HEK293T (cell line): ENCODE measurements at regions not wholly inside any gene's neighbourhood (a gene's known extent, or its start where the extent isn't known, plus 50 kb on each side); places are given as distances from the start of the nearest gene placed in this dataset.

Experiments used
- ARNT ChIP-seq: fragments of 450-650 bp; IDR thresholded peaks from 2 replicates; pipeline ENCODE4 v1.6.1; 2017; ENCODE audit warnings: mild to moderate bottlenecking
- BHLHE40 ChIP-seq: fragments of 450-650 bp; IDR thresholded peaks from 2 replicates; pipeline ENCODE4 v1.6.1; 2016; ENCODE audit warnings: mild to moderate bottlenecking, moderate library complexity, borderline replicate concordance
- ELF4 ChIP-seq: fragments of 450-650 bp; IDR thresholded peaks from 2 replicates; pipeline ENCODE4 v1.6.1; 2017; ENCODE audit warnings: antibody characterized with exemption
- FOXA1 ChIP-seq: fragments of 450-650 bp; IDR thresholded peaks from 2 replicates; pipeline ENCODE4 v1.6.1; 2016; ENCODE audit warnings: mild to moderate bottlenecking
- FOXK2 ChIP-seq: fragments of 450-650 bp; IDR thresholded peaks from 2 replicates; pipeline ENCODE4 v1.6.1; 2016; ENCODE audit warnings: mild to moderate bottlenecking
- FOXM1 ChIP-seq: fragments of 450-650 bp; IDR thresholded peaks from 2 replicates; pipeline ENCODE4 v1.6.1; 2017; ENCODE audit warnings: mild to moderate bottlenecking, borderline replicate concordance
- HDGF ChIP-seq: fragments of 450-650 bp; IDR thresholded peaks from 2 replicates; pipeline ENCODE4 v1.6.1; 2017; ENCODE audit warnings: antibody characterized with exemption, borderline replicate concordance
- LEF1 ChIP-seq: fragments of 450-650 bp; IDR thresholded peaks from 2 replicates; pipeline ENCODE4 v1.6.1; 2017; ENCODE audit warnings: mild to moderate bottlenecking, borderline replicate concordance
- SP1 ChIP-seq: fragments of 450-650 bp; IDR thresholded peaks from 2 replicates; pipeline ENCODE4 v1.6.1; 2017
- TF ChIP-seq, protein P1 (sequence below): fragments of 450-650 bp; IDR thresholded peaks from 2 replicates; pipeline ENCODE4 v1.6.1; 2016

DNA sequence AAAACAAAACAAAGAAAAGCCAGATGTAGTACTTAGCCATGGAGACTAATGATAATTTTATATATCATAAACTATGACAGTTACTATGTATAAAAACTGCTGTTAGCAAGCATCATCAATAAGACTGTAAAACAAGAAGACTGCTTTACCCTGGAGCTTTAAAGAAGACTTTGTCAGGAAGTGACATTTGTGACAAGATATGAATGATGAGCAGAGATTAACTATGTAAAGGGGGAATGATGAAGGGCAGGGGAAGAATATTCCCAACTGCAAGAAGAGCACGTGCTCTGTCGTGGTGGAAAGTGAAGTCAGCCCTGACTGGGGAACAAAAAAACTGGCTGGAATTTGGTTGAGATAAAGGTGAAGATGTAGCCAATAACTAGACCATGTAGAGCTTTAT lies 617.1 kb upstream of the AMOT start:
- TF ChIP-seq, protein P1, sequence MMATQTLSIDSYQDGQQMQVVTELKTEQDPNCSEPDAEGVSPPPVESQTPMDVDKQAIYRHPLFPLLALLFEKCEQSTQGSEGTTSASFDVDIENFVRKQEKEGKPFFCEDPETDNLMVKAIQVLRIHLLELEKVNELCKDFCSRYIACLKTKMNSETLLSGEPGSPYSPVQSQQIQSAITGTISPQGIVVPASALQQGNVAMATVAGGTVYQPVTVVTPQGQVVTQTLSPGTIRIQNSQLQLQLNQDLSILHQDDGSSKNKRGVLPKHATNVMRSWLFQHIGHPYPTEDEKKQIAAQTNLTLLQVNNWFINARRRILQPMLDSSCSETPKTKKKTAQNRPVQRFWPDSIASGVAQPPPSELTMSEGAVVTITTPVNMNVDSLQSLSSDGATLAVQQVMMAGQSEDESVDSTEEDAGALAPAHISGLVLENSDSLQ = no peak
- no peak for TF ChIP-seq SP1
- no peak for TF ChIP-seq FOXA1
- TF ChIP-seq FOXM1 = no peak
- no peak for TF ChIP-seq FOXK2
- TF ChIP-seq ELF4 = no peak
- TF ChIP-seq HDGF = no peak
- no peak for TF ChIP-seq ARNT
- TF ChIP-seq LEF1 = no peak
- no peak for TF ChIP-seq BHLHE40
